ENCODE measurements at regions not wholly inside any gene's neighbourhood (a gene's known extent, or its start where the extent isn't known, plus 50 kb on each side); places are given as distances from the start of the nearest gene placed in this dataset.

DNA sequence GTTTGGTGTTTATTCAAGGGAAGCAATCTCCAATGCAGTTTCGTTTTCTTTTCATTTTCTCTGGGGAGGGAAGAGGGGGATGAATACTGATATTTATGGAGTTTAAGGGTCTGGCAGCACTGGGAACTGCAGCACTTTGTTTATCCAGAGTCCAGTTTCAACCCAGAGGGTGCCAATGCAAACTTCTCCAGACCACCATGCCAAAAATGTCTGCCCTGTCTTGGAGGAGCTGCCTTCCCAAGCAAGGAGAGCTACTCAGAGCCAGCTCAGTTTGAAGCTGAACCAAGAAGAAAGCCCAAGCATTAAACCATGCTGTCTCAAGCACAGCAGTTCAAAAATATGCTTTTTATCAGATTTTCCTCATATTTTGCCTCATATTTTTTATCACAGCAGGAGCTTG, 589.7 kb downstream of the LMO4 start:
- intact Hi-C loops (cut with DNase I; ENCODE audit: low total_unique reads): no loop called here
- 63 to 84% methylated on average over 1 of the region's 1 CpG for WGBS, 2 donors
- no peak for DNase-seq (ENCODE audit: low spot score in 2 of 2)
- no peak overlapping the region for H3K4me3 ChIP-seq (ENCODE audit: low read depth, poor library complexity, severe bottlenecking)
- TF ChIP-seq POLR2A (IDR thresholded peaks at IDR 0.05) (no peak), CTCF (IDR thresholded peaks at IDR 0.05) (no peak)

- no peak overlapping the region for H3K4me3 ChIP-seq (ENCODE audit: low read depth, poor library complexity, severe bottlenecking)
- TF ChIP-seq CTCF (IDR thresholded peaks at IDR 0.05): no peak
- intact Hi-C loops (cut with DNase I; ENCODE audit: low total_unique reads): no loop called here
- 91 to 94% methylated on average over 2 of the region's 2 CpGs for WGBS, 2 donors
- DNase-seq (ENCODE audit: low spot score in 2 of 2): no peak
Observed at GRCh38 chr1:87922885-87923284, 594.2 kb downstream of the LMO4 start.

DNA sequence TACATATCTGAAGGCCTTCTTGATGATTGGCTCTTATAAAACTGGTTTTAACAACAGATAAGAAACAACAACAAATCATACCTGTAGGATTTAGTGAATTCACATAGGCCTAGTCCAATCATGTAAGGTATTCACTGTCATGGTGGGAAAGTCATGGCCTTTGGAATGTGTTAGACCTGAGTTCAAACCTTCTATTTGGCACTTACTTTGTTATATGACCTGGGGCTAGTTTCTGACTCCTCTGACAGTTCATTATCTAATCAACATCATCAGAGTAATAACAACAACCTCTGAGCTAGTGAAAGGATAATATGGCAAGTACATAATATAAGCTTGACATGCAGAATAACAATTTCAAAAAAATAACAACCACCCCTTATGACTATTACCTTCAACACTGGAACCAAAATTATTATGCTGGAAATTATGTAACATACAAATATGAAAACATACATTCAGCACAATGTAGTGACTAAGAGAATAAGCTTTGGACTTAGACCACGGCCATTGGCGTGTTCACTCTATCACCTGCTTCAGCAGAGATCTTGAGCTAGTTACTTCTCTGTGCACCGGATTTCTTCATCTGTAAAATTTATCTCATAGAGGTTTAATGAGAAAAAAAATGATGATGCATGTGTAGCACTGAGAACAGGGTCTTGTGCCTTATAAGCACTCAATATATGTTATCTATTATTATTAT, 597.6 kb downstream of the LMO4 start:
- intact Hi-C loops (cut with DNase I; ENCODE audit: low total_unique reads): no loop called here
- TF ChIP-seq POLR2A (IDR thresholded peaks at IDR 0.05): no peak
- no peak for TF ChIP-seq CTCF (IDR thresholded peaks at IDR 0.05)
- no peak for DNase-seq (ENCODE audit: low spot score in 2 of 2)
- H3K4me3 ChIP-seq (ENCODE audit: low read depth, poor library complexity, severe bottlenecking): no peak overlapping the region
- WGBS, 2 donors: 76 to 84% methylated on average over 3 of the region's 3 CpGs

GRCh38 chr1:87926921-87927320, 598.2 kb downstream of the LMO4 start:
- intact Hi-C loops (cut with DNase I; ENCODE audit: low total_unique reads): no loop called here
- TF ChIP-seq POLR2A (IDR thresholded peaks at IDR 0.05) (no peak), CTCF (IDR thresholded peaks at IDR 0.05) (no peak)
- DNase-seq (ENCODE audit: low spot score in 2 of 2): no peak
- no peak overlapping the region for H3K4me3 ChIP-seq (ENCODE audit: low read depth, poor library complexity, severe bottlenecking)
- 83 to 92% methylated on average over 1 of the region's 1 CpG for WGBS, 2 donors

GRCh38 chr1:87927391-87928280, 599.0 kb downstream of the LMO4 start:
- TF ChIP-seq CTCF (IDR thresholded peaks at IDR 0.05): no peak
- TF ChIP-seq POLR2A (IDR thresholded peaks at IDR 0.05): no peak
- WGBS, 2 donors: 72 to 82% methylated on average over 3 of the region's 3 CpGs
- no peak for DNase-seq (ENCODE audit: low spot score in 2 of 2)
- no peak overlapping the region for H3K4me3 ChIP-seq (ENCODE audit: low read depth, poor library complexity, severe bottlenecking)
- intact Hi-C loops (cut with DNase I; ENCODE audit: low total_unique reads): no loop called here

Data from lower leg skin (tissue), 4 donors.